ENCODE measurements at regions not wholly inside any gene's neighbourhood (a gene's known extent, or its start where the extent isn't known, plus 50 kb on each side); places are given as distances from the start of the nearest gene placed in this dataset.
"Not testable (repeated sequence)": the region's sequence is repeated elsewhere in the genome, so short reads cannot be mapped to it uniquely, and the experiment has no call there.

DNA sequence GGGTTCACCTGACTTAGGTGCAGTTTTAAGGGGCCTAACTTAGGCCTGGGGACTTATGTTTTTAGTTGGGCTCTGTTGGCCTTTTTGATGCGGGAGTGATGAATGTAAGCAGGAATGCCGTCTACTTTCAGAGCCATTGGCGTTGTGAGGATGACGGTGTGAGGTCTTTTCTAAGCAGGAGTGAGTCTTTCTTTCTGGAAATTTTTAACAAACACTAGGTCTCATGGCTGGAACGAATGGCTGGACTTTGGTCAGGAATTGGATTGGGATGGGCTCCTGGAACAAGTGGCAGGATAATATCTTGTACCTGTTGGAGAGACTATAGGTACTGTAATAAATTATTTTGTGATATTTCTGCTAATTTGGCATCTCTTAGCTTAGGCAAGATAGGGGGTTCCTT, 163.9 kb upstream of the CCZ1B start:
- H3K9me1 ChIP-seq (ENCODE audit: control insufficient read depth, extremely low read depth, insufficient read depth, low read length); H3K79me2 ChIP-seq (ENCODE audit: control insufficient read depth, insufficient read depth, low read length); H3K27ac ChIP-seq (ENCODE audit: control insufficient read depth, insufficient read depth, low read length); H3K4me2 ChIP-seq (ENCODE audit: control insufficient read depth, extremely low read depth, insufficient read depth, low read depth, low read length); DNase-seq (ENCODE audit: low read depth, low spot score); H2AFZ ChIP-seq (ENCODE audit: control insufficient read depth, low read length); H3K4me1 ChIP-seq (ENCODE audit: control insufficient read depth, extremely low read depth, insufficient read depth, low read length); H4K20me1 ChIP-seq (ENCODE audit: control insufficient read depth, extremely low read depth, insufficient read depth, low read length); H3K9ac ChIP-seq (ENCODE audit: control insufficient read depth, extremely low read depth, insufficient read depth, low read length); dilution Hi-C loops (cut with MboI; ENCODE audit: extremely low pct_ligation_motif_present, low sequenced_read_pairs); H3K27me3 ChIP-seq (ENCODE audit: control insufficient read depth, extremely low read depth, insufficient read depth, low read length); H3K36me3 ChIP-seq (ENCODE audit: control insufficient read depth in 2 of 2, extremely low read depth in 1 of 2, insufficient read depth in 2 of 2, low read length in 2 of 2); H3K4me3 ChIP-seq (ENCODE audit: control insufficient read depth in 2 of 3, extremely low read depth in 1 of 3, insufficient read depth in 2 of 3, low read depth in 1 of 3, low read length in 3 of 3); H3K9me3 ChIP-seq (ENCODE audit: control insufficient read depth, low read depth, low read length); FAIRE-seq: not testable (repeated sequence)

DNA sequence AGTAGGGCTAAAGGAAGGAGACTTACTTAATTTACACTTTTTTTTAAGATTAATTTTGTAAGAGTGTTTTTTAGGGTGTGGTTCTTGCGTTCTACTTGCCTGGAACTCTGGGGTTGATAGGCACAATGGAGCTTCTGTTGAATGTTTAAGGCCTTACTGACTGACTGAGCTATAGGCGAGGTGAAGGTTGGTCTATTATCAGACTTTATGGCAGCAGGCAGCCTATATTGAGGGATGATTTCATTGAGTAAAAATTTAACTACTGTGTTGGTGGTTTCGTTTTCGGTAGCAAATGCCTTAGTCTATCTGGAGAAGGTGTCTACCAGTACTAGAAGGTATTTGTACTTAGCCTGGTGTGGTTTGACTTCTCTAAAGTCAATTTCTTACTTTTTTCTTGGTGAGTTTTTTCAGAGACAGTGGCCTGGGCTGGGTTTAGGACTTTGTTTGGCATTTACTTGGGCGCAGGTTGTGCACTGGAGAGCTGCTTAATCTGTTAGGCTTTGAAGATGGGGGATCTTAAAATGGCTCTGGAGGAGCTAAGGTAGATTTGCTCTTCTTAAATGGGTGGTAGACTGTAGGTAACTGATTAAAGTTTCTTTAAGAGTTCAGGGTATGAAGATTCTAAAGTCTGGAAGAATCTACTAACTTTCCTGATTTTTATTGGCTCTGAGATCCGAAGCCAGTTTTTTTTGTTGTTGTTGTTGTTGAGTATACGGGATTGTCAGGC, 164.5 kb upstream of the CCZ1B start:
- H3K9ac ChIP-seq (ENCODE audit: control insufficient read depth, extremely low read depth, insufficient read depth, low read length); H4K20me1 ChIP-seq (ENCODE audit: control insufficient read depth, extremely low read depth, insufficient read depth, low read length); H3K9me1 ChIP-seq (ENCODE audit: control insufficient read depth, extremely low read depth, insufficient read depth, low read length); H3K4me3 ChIP-seq (ENCODE audit: control insufficient read depth in 2 of 3, extremely low read depth in 1 of 3, insufficient read depth in 2 of 3, low read depth in 1 of 3, low read length in 3 of 3); FAIRE-seq; dilution Hi-C loops (cut with MboI; ENCODE audit: extremely low pct_ligation_motif_present, low sequenced_read_pairs); H2AFZ ChIP-seq (ENCODE audit: control insufficient read depth, low read length); H3K9me3 ChIP-seq (ENCODE audit: control insufficient read depth, low read depth, low read length); H3K4me1 ChIP-seq (ENCODE audit: control insufficient read depth, extremely low read depth, insufficient read depth, low read length); H3K36me3 ChIP-seq (ENCODE audit: control insufficient read depth in 2 of 2, extremely low read depth in 1 of 2, insufficient read depth in 2 of 2, low read length in 2 of 2); H3K27me3 ChIP-seq (ENCODE audit: control insufficient read depth, extremely low read depth, insufficient read depth, low read length); H3K79me2 ChIP-seq (ENCODE audit: control insufficient read depth, insufficient read depth, low read length); DNase-seq (ENCODE audit: low read depth, low spot score): not testable (repeated sequence)
- Histone ChIP-seq H3K4me2 (ENCODE audit: control insufficient read depth, extremely low read depth, insufficient read depth, low read depth, low read length) (peak overlapping the region; percentile 8), H3K27ac (ENCODE audit: control insufficient read depth, insufficient read depth, low read length) (peak overlapping the region; percentile 14)

DNA sequence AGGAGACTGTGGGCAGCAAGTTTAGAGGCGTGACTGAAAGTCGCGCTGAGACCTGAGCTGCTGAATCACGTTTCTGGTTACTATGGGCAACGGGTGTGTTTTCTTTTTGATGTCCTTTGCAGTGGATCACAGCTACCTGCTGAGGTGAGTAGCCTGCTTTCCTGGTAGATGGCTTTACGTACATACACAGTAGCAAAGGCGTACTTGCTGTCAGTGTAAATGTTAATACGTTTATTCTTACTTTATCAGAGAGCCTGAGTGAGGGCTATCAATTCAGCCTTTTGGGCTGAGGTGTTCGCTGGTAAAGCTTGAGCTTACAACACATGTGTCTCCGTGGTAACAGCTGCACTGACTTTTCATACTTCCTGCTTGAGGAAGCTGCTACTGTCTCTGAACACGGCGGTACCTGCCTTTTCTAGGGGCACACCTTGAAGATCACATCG, 165.1 kb upstream of the CCZ1B start:
- dilution Hi-C loops (cut with MboI; ENCODE audit: extremely low pct_ligation_motif_present, low sequenced_read_pairs); FAIRE-seq; H3K9me1 ChIP-seq (ENCODE audit: control insufficient read depth, extremely low read depth, insufficient read depth, low read length); H3K9me3 ChIP-seq (ENCODE audit: control insufficient read depth, low read depth, low read length); H3K27me3 ChIP-seq (ENCODE audit: control insufficient read depth, extremely low read depth, insufficient read depth, low read length); H3K36me3 ChIP-seq (ENCODE audit: control insufficient read depth in 2 of 2, extremely low read depth in 1 of 2, insufficient read depth in 2 of 2, low read length in 2 of 2); H4K20me1 ChIP-seq (ENCODE audit: control insufficient read depth, extremely low read depth, insufficient read depth, low read length); H3K79me2 ChIP-seq (ENCODE audit: control insufficient read depth, insufficient read depth, low read length); H3K4me1 ChIP-seq (ENCODE audit: control insufficient read depth, extremely low read depth, insufficient read depth, low read length): not testable (repeated sequence)
- Histone ChIP-seq H3K9ac (ENCODE audit: control insufficient read depth, extremely low read depth, insufficient read depth, low read length) (peak overlapping the region; percentile 33), H3K4me3 (ENCODE audit: control insufficient read depth in 2 of 3, extremely low read depth in 1 of 3, insufficient read depth in 2 of 3, low read depth in 1 of 3, low read length in 3 of 3) (peak overlapping the region in 1 of 3 experiments; percentile 49), H2AFZ (ENCODE audit: control insufficient read depth, low read length) (peak overlapping the region; percentile 37), H3K27ac (ENCODE audit: control insufficient read depth, insufficient read depth, low read length) (peak overlapping the region; percentile 29), H3K4me2 (ENCODE audit: control insufficient read depth, extremely low read depth, insufficient read depth, low read depth, low read length) (peak overlapping the region; percentile 61)
- peak; percentile 25 for DNase-seq (ENCODE audit: low read depth, low spot score)

DNA sequence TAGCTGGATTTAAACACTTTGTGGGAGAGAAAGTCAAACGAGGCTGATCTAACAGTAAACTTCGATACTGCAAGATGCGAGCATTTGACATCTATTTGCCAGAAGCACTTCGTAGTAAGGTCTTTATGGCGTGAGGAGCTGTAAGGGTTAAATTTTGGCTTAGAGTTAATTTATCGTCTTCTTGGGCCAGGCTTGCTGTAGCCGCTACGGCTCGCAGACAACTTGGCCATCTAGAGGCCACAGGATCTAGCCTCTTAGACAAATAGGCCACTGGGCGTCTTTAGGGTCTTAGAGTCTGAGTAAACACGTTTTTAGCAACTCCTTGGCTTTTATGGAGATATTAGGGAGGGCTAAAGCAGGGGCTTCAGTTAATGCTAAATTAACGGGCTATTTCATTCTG, 165.6 kb upstream of the CCZ1B start:
- FAIRE-seq; H3K9me3 ChIP-seq (ENCODE audit: control insufficient read depth, low read depth, low read length); dilution Hi-C loops (cut with MboI; ENCODE audit: extremely low pct_ligation_motif_present, low sequenced_read_pairs); H3K9me1 ChIP-seq (ENCODE audit: control insufficient read depth, extremely low read depth, insufficient read depth, low read length); H4K20me1 ChIP-seq (ENCODE audit: control insufficient read depth, extremely low read depth, insufficient read depth, low read length); H3K36me3 ChIP-seq (ENCODE audit: control insufficient read depth in 2 of 2, extremely low read depth in 1 of 2, insufficient read depth in 2 of 2, low read length in 2 of 2); DNase-seq (ENCODE audit: low read depth, low spot score); H3K27ac ChIP-seq (ENCODE audit: control insufficient read depth, insufficient read depth, low read length); H3K79me2 ChIP-seq (ENCODE audit: control insufficient read depth, insufficient read depth, low read length); H3K4me1 ChIP-seq (ENCODE audit: control insufficient read depth, extremely low read depth, insufficient read depth, low read length); H3K27me3 ChIP-seq (ENCODE audit: control insufficient read depth, extremely low read depth, insufficient read depth, low read length): not testable (repeated sequence)
- Histone ChIP-seq H3K4me3 (ENCODE audit: control insufficient read depth in 2 of 3, extremely low read depth in 1 of 3, insufficient read depth in 2 of 3, low read depth in 1 of 3, low read length in 3 of 3) (peak overlapping the region in 1 of 3 experiments; percentile 49), H3K4me2 (ENCODE audit: control insufficient read depth, extremely low read depth, insufficient read depth, low read depth, low read length) (peak overlapping the region; percentile 61), H2AFZ (ENCODE audit: control insufficient read depth, low read length) (peak overlapping the region; percentile 37), H3K9ac (ENCODE audit: control insufficient read depth, extremely low read depth, insufficient read depth, low read length) (peak overlapping the region; percentile 33)

DNA sequence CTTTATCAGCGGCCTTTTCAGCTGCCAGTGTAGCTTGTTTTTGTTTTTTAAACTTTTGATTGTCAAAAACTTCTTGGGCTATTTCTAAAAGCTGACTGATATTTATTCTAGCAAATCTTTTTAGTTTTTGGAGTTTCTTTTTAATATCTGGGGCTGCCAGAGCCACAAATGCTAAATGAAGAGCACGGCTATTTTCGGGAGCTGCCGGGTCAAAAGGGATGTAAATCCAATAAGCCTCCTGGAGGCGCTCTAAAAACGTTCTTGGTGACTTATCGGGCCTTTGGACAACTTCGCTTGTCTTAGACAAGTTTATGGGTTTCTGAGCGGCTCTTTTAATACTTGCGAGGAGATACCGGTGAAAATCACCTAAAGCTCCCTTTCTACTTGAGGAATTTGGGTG, 166.1 kb upstream of the CCZ1B start:
- H3K4me1 ChIP-seq (ENCODE audit: control insufficient read depth, extremely low read depth, insufficient read depth, low read length); FAIRE-seq; H3K9me1 ChIP-seq (ENCODE audit: control insufficient read depth, extremely low read depth, insufficient read depth, low read length); H4K20me1 ChIP-seq (ENCODE audit: control insufficient read depth, extremely low read depth, insufficient read depth, low read length); H3K79me2 ChIP-seq (ENCODE audit: control insufficient read depth, insufficient read depth, low read length); H3K4me3 ChIP-seq (ENCODE audit: control insufficient read depth in 2 of 3, extremely low read depth in 1 of 3, insufficient read depth in 2 of 3, low read depth in 1 of 3, low read length in 3 of 3); H3K9ac ChIP-seq (ENCODE audit: control insufficient read depth, extremely low read depth, insufficient read depth, low read length); H3K27me3 ChIP-seq (ENCODE audit: control insufficient read depth, extremely low read depth, insufficient read depth, low read length); DNase-seq (ENCODE audit: low read depth, low spot score); H3K9me3 ChIP-seq (ENCODE audit: control insufficient read depth, low read depth, low read length); H2AFZ ChIP-seq (ENCODE audit: control insufficient read depth, low read length); dilution Hi-C loops (cut with MboI; ENCODE audit: extremely low pct_ligation_motif_present, low sequenced_read_pairs); H3K27ac ChIP-seq (ENCODE audit: control insufficient read depth, insufficient read depth, low read length); H3K36me3 ChIP-seq (ENCODE audit: control insufficient read depth in 2 of 2, extremely low read depth in 1 of 2, insufficient read depth in 2 of 2, low read length in 2 of 2): not testable (repeated sequence)
- H3K4me2 ChIP-seq (ENCODE audit: control insufficient read depth, extremely low read depth, insufficient read depth, low read depth, low read length): peak overlapping the region; percentile 61
